Activated T-helper 1 cell treated with anti-CD3 and anti-CD28 coated beads, Interleukin-12 subunit alpha, Interleukin-12 subunit beta, Interleukin-2, Interleukin-4 antibody, amounts not matched to agents 30 ng/mL and 10 ng/mL and 1 ng/mL, durations not matched to agents 14 hours and 24 hours and 36 hours (primary cell): ENCODE measurements at regions not wholly inside any gene's neighbourhood (a gene's known extent, or its start where the extent isn't known, plus 50 kb on each side); places are given as distances from the start of the nearest gene placed in this dataset.

Experiments used
- DNase-seq: peaks from one replicate; pipeline ENCODE4 v3.0.0; 2021; ENCODE audit warnings: low spot score
- H3K27ac Mint-ChIP-seq: one replicate; pipeline ENCODE4 v1.8.0; 2021; ENCODE audit warnings: mild to moderate bottlenecking, mixed read lengths
- H3K27me3 Mint-ChIP-seq: one replicate; pipeline ENCODE4 v1.8.0; 2022; ENCODE audit warnings: mild to moderate bottlenecking, moderate library complexity, mixed read lengths; ENCODE audit not compliant: insufficient read depth
- H3K36me3 Mint-ChIP-seq: one replicate; pipeline ENCODE4 v1.8.0; 2021; ENCODE audit warnings: low read depth, mixed read lengths
- H3K4me1 Mint-ChIP-seq: one replicate; pipeline ENCODE4 v1.8.0; 2021; ENCODE audit warnings: low read depth, mixed read lengths
- H3K4me3 Mint-ChIP-seq: one replicate; pipeline ENCODE4 v1.8.0; 2021; ENCODE audit warnings: mild to moderate bottlenecking, moderate library complexity, mixed read lengths
- H3K9me3 Mint-ChIP-seq: one replicate; pipeline ENCODE4 v1.8.0; 2021; ENCODE audit warnings: mixed read lengths
- intact Hi-C: fragments of 100-400 bp; cut with micrococcal nuclease; formaldehyde crosslinking; loops from one replicate; pipeline ENCODE4 v1.15.1; 2024

GRCh38 chr9:78928625-78929405 is 631.9 kb downstream of the PSAT1 start:
- intact Hi-C loops: no loop called here
- H3K4me3 Mint-ChIP-seq: no peak overlapping the region
- no peak for DNase-seq

GRCh38 chr9:78930281-78930680 is 633.4 kb downstream of the PSAT1 start:
- no peak for DNase-seq
- Mint-ChIP-seq H3K4me3 (no peak overlapping the region), H3K4me1 (no peaks in the 10 kb centered on the region), H3K27ac (no peak overlapping the region), H3K9me3 (no peaks in the 10 kb centered on the region), H3K27me3 (no peaks in the 10 kb centered on the region), H3K36me3 (no peaks in the 10 kb centered on the region)
- intact Hi-C loops: no loop called here

More at GRCh38 chr9:78928625-78929405, 631.9 kb downstream of the PSAT1 start:
- Mint-ChIP-seq H3K4me1 (no peaks in the 10 kb centered on the region), H3K27ac (no peak overlapping the region), H3K9me3 (no peaks in the 10 kb centered on the region), H3K27me3 (no peaks in the 10 kb centered on the region), H3K36me3 (no peaks in the 10 kb centered on the region)

GRCh38 chr9:78932849-78933627 is 636.1 kb downstream of the PSAT1 start:
- Mint-ChIP-seq H3K4me3 (no peak overlapping the region), H3K9me3 (no peaks in the 10 kb centered on the region), H3K27me3 (no peaks in the 10 kb centered on the region), H3K4me1 (no peaks in the 10 kb centered on the region), H3K36me3 (no peaks in the 10 kb centered on the region), H3K27ac (no peak overlapping the region)
- no peak for DNase-seq
- intact Hi-C loops: no loop called here

- no peaks in the 10 kb centered on the region for H3K4me1 Mint-ChIP-seq
- no peak for DNase-seq
- H3K27ac Mint-ChIP-seq: no peak overlapping the region
- no peaks in the 10 kb centered on the region for H3K9me3 Mint-ChIP-seq
- H3K27me3 Mint-ChIP-seq: no peaks in the 10 kb centered on the region
- no peak overlapping the region for H3K4me3 Mint-ChIP-seq
- no peaks in the 10 kb centered on the region for H3K36me3 Mint-ChIP-seq
- intact Hi-C loops: no loop called here
Measured at GRCh38 chr9:78934880-78935279, 636.9 kb upstream of the TLE4 start.

GRCh38 chr9:78938821-78939220 is 632.9 kb upstream of the TLE4 start:
- Mint-ChIP-seq H3K4me1 (no peaks in the 10 kb centered on the region), H3K9me3 (no peaks in the 10 kb centered on the region), H3K36me3 (no peaks in the 10 kb centered on the region), H3K4me3 (no peak overlapping the region), H3K27me3 (no peaks in the 10 kb centered on the region), H3K27ac (no peak overlapping the region)
- DNase-seq: no peak
- intact Hi-C loops: no loop called here

- H3K4me1 Mint-ChIP-seq: no peaks in the 10 kb centered on the region
- no peaks in the 10 kb centered on the region for H3K36me3 Mint-ChIP-seq
- H3K9me3 Mint-ChIP-seq: peaks cover 3% of the 10 kb centered on the region
- H3K4me3 Mint-ChIP-seq: no peak overlapping the region
- intact Hi-C loops: no loop called here
- H3K27me3 Mint-ChIP-seq: no peaks in the 10 kb centered on the region
- H3K27ac Mint-ChIP-seq: no peak overlapping the region
- no peak for DNase-seq
Measured at GRCh38 chr9:78939311-78940065, 632.3 kb upstream of the TLE4 start.

GRCh38 chr9:78940121-78940855 is 631.5 kb upstream of the TLE4 start:
- DNase-seq: no peak
- intact Hi-C loops: no loop called here
- H3K27ac Mint-ChIP-seq: no peak overlapping the region
- H3K36me3 Mint-ChIP-seq: no peaks in the 10 kb centered on the region
- no peaks in the 10 kb centered on the region for H3K27me3 Mint-ChIP-seq
- H3K4me3 Mint-ChIP-seq: no peak overlapping the region
- H3K9me3 Mint-ChIP-seq: peaks cover 3% of the 10 kb centered on the region
- H3K4me1 Mint-ChIP-seq: no peaks in the 10 kb centered on the region

GRCh38 chr9:78954286-78954685 is 617.5 kb upstream of the TLE4 start:
- Mint-ChIP-seq H3K9me3 (peaks cover 6% of the 10 kb centered on the region), H3K4me1 (no peaks in the 10 kb centered on the region), H3K36me3 (no peaks in the 10 kb centered on the region), H3K4me3 (no peak overlapping the region), H3K27me3 (no peaks in the 10 kb centered on the region), H3K27ac (no peak overlapping the region)
- intact Hi-C loops: no loop called here
- no peak for DNase-seq

- Mint-ChIP-seq H3K4me1 (no peaks in the 10 kb centered on the region), H3K4me3 (no peak overlapping the region), H3K36me3 (no peaks in the 10 kb centered on the region), H3K27ac (no peak overlapping the region), H3K9me3 (peaks cover 4% of the 10 kb centered on the region), H3K27me3 (no peaks in the 10 kb centered on the region)
- no peak for DNase-seq
- intact Hi-C loops: no loop called here
Measured at GRCh38 chr9:78958892-78959291, 612.9 kb upstream of the TLE4 start.

GRCh38 chr9:78962156-78962555 is 609.6 kb upstream of the TLE4 start:
- DNase-seq: no peak
- intact Hi-C loops: no loop called here
- Mint-ChIP-seq H3K9me3 (peaks cover 4% of the 10 kb centered on the region), H3K36me3 (no peaks in the 10 kb centered on the region), H3K27ac (no peak overlapping the region), H3K4me3 (no peak overlapping the region), H3K4me1 (no peaks in the 10 kb centered on the region), H3K27me3 (no peaks in the 10 kb centered on the region)

- Mint-ChIP-seq H3K4me3 (no peak overlapping the region), H3K9me3 (no peaks in the 10 kb centered on the region), H3K36me3 (no peaks in the 10 kb centered on the region), H3K27me3 (no peaks in the 10 kb centered on the region), H3K4me1 (no peaks in the 10 kb centered on the region), H3K27ac (no peak overlapping the region)
- intact Hi-C loops: no loop called here
- DNase-seq: no peak
Measured at GRCh38 chr9:78963911-78964310, 607.9 kb upstream of the TLE4 start.

GRCh38 chr9:78967596-78968217 is 604.1 kb upstream of the TLE4 start:
- H3K4me1 Mint-ChIP-seq: no peaks in the 10 kb centered on the region
- intact Hi-C loops: no loop called here
- H3K4me3 Mint-ChIP-seq: no peak overlapping the region
- no peaks in the 10 kb centered on the region for H3K36me3 Mint-ChIP-seq
- no peaks in the 10 kb centered on the region for H3K27me3 Mint-ChIP-seq
- no peak for DNase-seq
- H3K9me3 Mint-ChIP-seq: no peaks in the 10 kb centered on the region
- H3K27ac Mint-ChIP-seq: no peak overlapping the region
